ENCODE measurements at regions not wholly inside any gene's neighbourhood (a gene's known extent, or its start where the extent isn't known, plus 50 kb on each side); places are given as distances from the start of the nearest gene placed in this dataset.

GRCh38 chr5:4947106-4947505, 193.0 kb upstream of the ADAMTS16 start:
- TF ChIP-seq CTCF (IDR thresholded peaks at IDR 0.05) = no peak
- no peak for TF ChIP-seq POLR2A (IDR thresholded peaks at IDR 0.05)

All from Peyer's patch (tissue), 4 donors.